ENCODE measurements at regions not wholly inside any gene's neighbourhood (a gene's known extent, or its start where the extent isn't known, plus 50 kb on each side); places are given as distances from the start of the nearest gene placed in this dataset.
"Not testable (repeated sequence)": the region's sequence is repeated elsewhere in the genome, so short reads cannot be mapped to it uniquely, and the experiment has no call there.

GRCh38 chrX:79026742-79027141 is 81.6 kb downstream of the P2RY10 start:
- H3K4me3 ChIP-seq (ENCODE audit: low read length); DNase-seq; H3K9me3 ChIP-seq (ENCODE audit: control insufficient read depth, low read depth, low read length); H3K27me3 ChIP-seq (ENCODE audit: control insufficient read depth, insufficient read depth, low read length); H3K4me1 ChIP-seq (ENCODE audit: control insufficient read depth, insufficient read depth, low read length); H3K27ac ChIP-seq (ENCODE audit: low read length); H3K36me3 ChIP-seq (ENCODE audit: control insufficient read depth, insufficient read depth, low read length): not testable (repeated sequence)
- WGBS (ENCODE audit: insufficient coverage, low lambda C conversion rate) = no CpG with 5 or more reads among the region's 2 CpGs

DNA sequence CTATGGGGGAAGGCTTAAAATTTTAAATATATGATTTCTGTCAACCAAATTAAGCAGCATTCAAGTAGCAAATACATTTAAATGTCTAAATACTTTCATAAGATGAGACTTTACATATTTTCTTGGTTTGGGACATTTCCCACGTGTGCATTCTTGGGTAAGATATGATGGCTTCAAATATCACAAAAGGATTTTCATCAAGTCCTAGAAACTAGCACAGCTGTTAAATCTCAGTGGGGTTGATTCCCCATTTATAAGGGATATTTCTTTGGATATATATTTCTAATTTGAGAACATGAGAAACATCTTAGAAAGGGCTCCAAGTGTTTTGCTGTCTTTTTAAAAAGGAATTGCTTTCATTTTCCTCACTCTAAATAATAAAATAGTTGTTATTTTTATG is 90.2 kb downstream of the P2RY10 start:
- WGBS (ENCODE audit: insufficient coverage, low lambda C conversion rate) = no CpG with 5 or more reads among the region's 1 CpG

GRCh38 chrX:79036157-79036880 is 91.1 kb downstream of the P2RY10 start:
- H3K9me3 ChIP-seq (ENCODE audit: control insufficient read depth, low read depth, low read length) = no peaks in the 10 kb centered on the region
- H3K36me3 ChIP-seq (ENCODE audit: control insufficient read depth, insufficient read depth, low read length) = no peaks in the 10 kb centered on the region
- DNase-seq = peak in 1 of 2 donors; percentile 2
- H3K27me3 ChIP-seq (ENCODE audit: control insufficient read depth, insufficient read depth, low read length) = no peaks in the 10 kb centered on the region
- no CpG with 5 or more reads among the region's 4 CpGs for WGBS (ENCODE audit: insufficient coverage, low lambda C conversion rate)
- H3K4me3 ChIP-seq (ENCODE audit: low read length) = no peak overlapping the region
- no peaks in the 10 kb centered on the region for H3K4me1 ChIP-seq (ENCODE audit: control insufficient read depth, insufficient read depth, low read length)
- no peak overlapping the region for H3K27ac ChIP-seq (ENCODE audit: low read length)

More for the DNA sequence above, 90.2 kb downstream of the P2RY10 start:
- DNase-seq = peak in 1 of 2 donors; percentile 1
- Histone ChIP-seq H3K36me3 (ENCODE audit: control insufficient read depth, insufficient read depth, low read length) (no peaks in the 10 kb centered on the region), H3K27ac (ENCODE audit: low read length) (no peak overlapping the region), H3K4me1 (ENCODE audit: control insufficient read depth, insufficient read depth, low read length) (no peaks in the 10 kb centered on the region), H3K9me3 (ENCODE audit: control insufficient read depth, low read depth, low read length) (no peaks in the 10 kb centered on the region), H3K4me3 (ENCODE audit: low read length) (no peak overlapping the region), H3K27me3 (ENCODE audit: control insufficient read depth, insufficient read depth, low read length) (no peaks in the 10 kb centered on the region)

DNA sequence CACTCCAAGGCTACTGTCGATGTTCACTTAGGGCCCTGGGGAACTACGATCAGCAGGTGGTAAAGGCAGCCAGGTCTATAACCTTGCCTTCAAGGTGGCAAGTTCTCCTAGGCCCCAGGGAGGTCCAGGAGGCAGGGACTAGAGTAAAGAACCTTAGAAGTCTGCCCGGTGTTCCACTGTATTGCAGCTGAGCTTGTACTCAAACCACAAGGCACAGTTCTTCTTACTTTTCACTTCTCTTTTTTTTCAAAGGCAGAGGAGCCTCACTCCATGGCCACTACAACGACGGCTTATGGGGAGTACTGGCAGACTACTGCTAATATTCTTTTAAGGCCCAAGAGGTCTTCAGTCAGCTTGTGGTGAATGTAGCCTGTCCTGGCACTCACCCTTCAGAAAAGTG is 78.8 kb upstream of the GPR174 start:
- Histone ChIP-seq H3K4me1 (ENCODE audit: control insufficient read depth, insufficient read depth, low read length) (no peaks in the 10 kb centered on the region), H3K9me3 (ENCODE audit: control insufficient read depth, low read depth, low read length) (no peaks in the 10 kb centered on the region), H3K4me3 (ENCODE audit: low read length) (no peak overlapping the region), H3K27me3 (ENCODE audit: control insufficient read depth, insufficient read depth, low read length) (no peaks in the 10 kb centered on the region), H3K27ac (ENCODE audit: low read length) (no peak overlapping the region), H3K36me3 (ENCODE audit: control insufficient read depth, insufficient read depth, low read length) (no peaks in the 10 kb centered on the region)
- DNase-seq = no peak
- WGBS (ENCODE audit: insufficient coverage, low lambda C conversion rate) = no CpG with 5 or more reads among the region's 5 CpGs

- Histone ChIP-seq H3K27ac (ENCODE audit: low read length) (no peak overlapping the region), H3K4me3 (ENCODE audit: low read length) (no peak overlapping the region), H3K27me3 (ENCODE audit: control insufficient read depth, insufficient read depth, low read length) (no peaks in the 10 kb centered on the region), H3K9me3 (ENCODE audit: control insufficient read depth, low read depth, low read length) (no peaks in the 10 kb centered on the region), H3K4me1 (ENCODE audit: control insufficient read depth, insufficient read depth, low read length) (no peaks in the 10 kb centered on the region), H3K36me3 (ENCODE audit: control insufficient read depth, insufficient read depth, low read length) (no peaks in the 10 kb centered on the region)
- no CpG with 5 or more reads among the region's 6 CpGs for WGBS (ENCODE audit: insufficient coverage, low lambda C conversion rate)
- no peak for DNase-seq
Observed at GRCh38 chrX:79078114-79078513, 66.4 kb upstream of the GPR174 start.

DNA sequence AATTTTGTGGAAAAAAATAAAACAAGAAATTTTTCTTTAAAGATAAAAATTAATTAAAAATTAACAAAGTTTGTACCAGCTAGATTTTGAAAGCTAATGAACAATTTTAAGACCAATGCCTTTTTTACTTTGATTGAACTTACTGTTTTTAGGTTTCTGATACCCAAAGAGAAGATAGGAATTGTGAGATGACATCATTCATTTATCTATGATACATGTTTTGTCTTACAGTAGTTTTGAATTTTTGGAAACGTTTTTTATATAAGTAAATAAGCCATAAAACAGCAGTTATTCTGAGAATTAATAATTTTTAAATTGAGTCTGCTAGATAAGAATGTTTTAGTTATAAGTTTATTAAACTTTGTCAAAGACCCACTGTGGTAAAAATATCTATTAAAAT is 65.0 kb upstream of the GPR174 start:
- DNase-seq = no peak
- H3K27me3 ChIP-seq (ENCODE audit: control insufficient read depth, insufficient read depth, low read length) = no peaks in the 10 kb centered on the region
- no peaks in the 10 kb centered on the region for H3K36me3 ChIP-seq (ENCODE audit: control insufficient read depth, insufficient read depth, low read length)
- no peaks in the 10 kb centered on the region for H3K9me3 ChIP-seq (ENCODE audit: control insufficient read depth, low read depth, low read length)
- no peak overlapping the region for H3K4me3 ChIP-seq (ENCODE audit: low read length)
- no CpG with 5 or more reads among the region's 1 CpG for WGBS (ENCODE audit: insufficient coverage, low lambda C conversion rate)
- no peak overlapping the region for H3K27ac ChIP-seq (ENCODE audit: low read length)
- no peaks in the 10 kb centered on the region for H3K4me1 ChIP-seq (ENCODE audit: control insufficient read depth, insufficient read depth, low read length)

DNA sequence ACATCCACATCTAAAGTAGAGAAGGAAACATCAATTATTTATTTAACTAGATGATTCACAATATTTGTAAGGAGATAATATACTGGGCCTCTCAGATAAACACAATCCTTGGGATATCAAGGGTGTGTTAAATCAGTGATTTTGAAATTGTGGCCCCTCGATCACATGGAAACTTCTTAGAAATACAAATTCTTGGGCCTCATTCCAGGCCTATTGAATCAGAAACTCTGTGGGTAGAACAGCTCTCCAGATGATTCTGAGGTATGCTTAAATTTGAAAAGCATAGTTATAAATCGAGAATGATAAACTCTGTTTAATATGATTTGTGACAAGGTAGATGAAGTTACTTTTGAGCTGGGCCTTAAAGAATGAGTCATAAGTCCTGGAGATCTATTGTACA is 64.3 kb upstream of the GPR174 start:
- no CpG with 5 or more reads among the region's 2 CpGs for WGBS (ENCODE audit: insufficient coverage, low lambda C conversion rate)
- Histone ChIP-seq H3K4me1 (ENCODE audit: control insufficient read depth, insufficient read depth, low read length) (no peaks in the 10 kb centered on the region), H3K27me3 (ENCODE audit: control insufficient read depth, insufficient read depth, low read length) (no peaks in the 10 kb centered on the region), H3K27ac (ENCODE audit: low read length) (no peak overlapping the region), H3K36me3 (ENCODE audit: control insufficient read depth, insufficient read depth, low read length) (no peaks in the 10 kb centered on the region), H3K9me3 (ENCODE audit: control insufficient read depth, low read depth, low read length) (no peaks in the 10 kb centered on the region), H3K4me3 (ENCODE audit: low read length) (no peak overlapping the region)
- DNase-seq = no peak

DNA sequence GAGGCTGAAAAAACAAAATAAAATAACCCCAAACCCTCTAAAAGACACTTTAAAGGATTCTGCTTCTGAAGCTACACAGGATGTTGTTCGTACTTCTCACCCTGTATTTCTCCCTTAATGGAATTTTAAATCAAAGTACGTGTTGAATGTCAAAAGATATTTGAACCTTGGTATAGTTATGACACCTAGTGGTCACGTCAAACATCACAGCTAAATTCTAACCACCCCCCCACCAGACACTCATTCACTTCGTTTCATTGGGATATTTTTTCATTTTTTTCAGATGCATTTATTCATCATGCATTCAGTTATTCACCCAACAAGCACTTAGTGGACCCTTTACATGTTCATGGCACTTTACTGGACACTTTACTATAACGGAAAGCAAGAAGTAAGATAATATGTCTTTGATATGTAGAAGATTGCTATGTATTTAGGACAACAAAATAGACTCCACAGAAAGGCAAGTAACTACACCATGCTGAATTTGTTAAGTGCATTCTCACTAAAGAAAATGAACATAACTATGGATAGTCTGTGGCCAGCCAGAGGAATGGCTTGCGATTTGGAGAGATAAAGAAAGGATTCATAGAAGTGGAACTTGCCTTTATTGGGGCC is 62.5 kb upstream of the GPR174 start:
- Histone ChIP-seq H3K4me1 (ENCODE audit: control insufficient read depth, insufficient read depth, low read length) (no peaks in the 10 kb centered on the region), H3K27me3 (ENCODE audit: control insufficient read depth, insufficient read depth, low read length) (no peaks in the 10 kb centered on the region), H3K9me3 (ENCODE audit: control insufficient read depth, low read depth, low read length) (no peaks in the 10 kb centered on the region), H3K27ac (ENCODE audit: low read length) (no peak overlapping the region), H3K4me3 (ENCODE audit: low read length) (no peak overlapping the region), H3K36me3 (ENCODE audit: control insufficient read depth, insufficient read depth, low read length) (no peaks in the 10 kb centered on the region)
- DNase-seq = peak in 1 of 2 donors; percentile 5
- 0% methylated on average over 1 of the region's 6 CpGs for WGBS (ENCODE audit: insufficient coverage, low lambda C conversion rate)

- no peaks in the 10 kb centered on the region for H3K27me3 ChIP-seq (ENCODE audit: control insufficient read depth, insufficient read depth, low read length)
- H3K27ac ChIP-seq (ENCODE audit: low read length) = no peak overlapping the region
- no CpG with 5 or more reads among the region's 3 CpGs for WGBS (ENCODE audit: insufficient coverage, low lambda C conversion rate)
- no peak overlapping the region for H3K4me3 ChIP-seq (ENCODE audit: low read length)
- H3K36me3 ChIP-seq (ENCODE audit: control insufficient read depth, insufficient read depth, low read length) = no peaks in the 10 kb centered on the region
- DNase-seq = no peak
- H3K9me3 ChIP-seq (ENCODE audit: control insufficient read depth, low read depth, low read length) = no peaks in the 10 kb centered on the region
- H3K4me1 ChIP-seq (ENCODE audit: control insufficient read depth, insufficient read depth, low read length) = no peaks in the 10 kb centered on the region
Observed at GRCh38 chrX:79082899-79083298, 61.6 kb upstream of the GPR174 start.

DNA sequence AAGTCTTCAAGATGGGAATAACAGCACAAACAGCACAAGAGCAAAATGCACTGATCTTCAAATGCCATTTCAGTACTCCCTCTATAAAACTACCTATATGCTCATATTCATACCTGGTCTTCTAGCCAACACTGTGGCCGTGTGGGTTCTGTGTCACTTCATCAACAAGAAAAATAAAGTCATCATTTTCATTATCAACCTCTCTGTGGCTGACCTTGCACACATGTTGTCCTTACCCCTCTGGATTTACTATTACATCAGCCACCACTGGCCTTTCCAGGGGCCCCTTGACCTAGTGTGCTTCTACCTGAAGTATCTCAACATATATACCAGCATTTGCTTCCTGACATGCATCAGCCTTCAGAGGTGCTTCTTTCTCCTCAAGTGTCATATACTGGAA is 59.6 kb upstream of the GPR174 start:
- Histone ChIP-seq H3K36me3 (ENCODE audit: control insufficient read depth, insufficient read depth, low read length) (no peaks in the 10 kb centered on the region), H3K27ac (ENCODE audit: low read length) (no peak overlapping the region), H3K4me3 (ENCODE audit: low read length) (no peak overlapping the region), H3K9me3 (ENCODE audit: control insufficient read depth, low read depth, low read length) (no peaks in the 10 kb centered on the region), H3K27me3 (ENCODE audit: control insufficient read depth, insufficient read depth, low read length) (no peaks in the 10 kb centered on the region), H3K4me1 (ENCODE audit: control insufficient read depth, insufficient read depth, low read length) (no peaks in the 10 kb centered on the region)
- DNase-seq = no peak
- WGBS (ENCODE audit: insufficient coverage, low lambda C conversion rate) = no CpG with 5 or more reads among the region's 1 CpG
